Right lobe of liver (tissue), 6 donors: ENCODE measurements at regions not wholly inside any gene's neighbourhood (a gene's known extent, or its start where the extent isn't known, plus 50 kb on each side); places are given as distances from the start of the nearest gene placed in this dataset.

Source experiments
- ATAC-seq, 4 donors: fragments of 200-7000 bp; cut with Tn5 transposase; one replicate each; pipeline ENCODE4 v1.9.1; 2020; ENCODE audit warnings: mild to moderate bottlenecking in 4 of 4, moderate library complexity in 4 of 4
- DNase-seq, 3 donors: peaks; one replicate each; pipeline ENCODE4 v3.0.0-alpha.2; 2020
- H3K27ac ChIP-seq, 3 donors: fragments of 200-600 bp; one replicate each; pipeline ENCODE4 v1.8.0; 2022
- H3K27me3 ChIP-seq, 2 donors: fragments of 200-600 bp; one replicate each; pipeline ENCODE4 v1.8.0; 2022
- H3K36me3 ChIP-seq, 4 donors: fragments of 200-600 bp; sonication (generic) in 1 of 4; one replicate each; pipeline versions ENCODE4 v1.5.1 to v1.8.0; 2017 to 2022; ENCODE audit warnings: control low read depth in 1 of 4
- H3K4me1 ChIP-seq, 4 donors: fragments of 200-600 bp; sonication (generic) in 1 of 4; one replicate each; pipeline versions ENCODE4 v1.5.1 to v1.8.0; 2017 to 2022; ENCODE audit warnings: control low read depth in 1 of 4
- H3K4me3 ChIP-seq, 3 donors: fragments of 200-600 bp; one replicate each; pipeline ENCODE4 v1.8.0; 2022
- H3K9me3 ChIP-seq, 4 donors: fragments of 200-600 bp; sonication (generic) in 1 of 4; one replicate each; pipeline versions ENCODE4 v1.5.1 to v1.8.0; 2017 to 2022; ENCODE audit warnings: control low read depth in 1 of 4
- CTCF ChIP-seq, 4 donors: fragments of 200-600 bp in 3 of 4; fragments of 450-650 bp in 1 of 4; IDR thresholded peaks; one replicate each; pipeline versions ENCODE4 v1.5.1 to v1.8.0; 2016 to 2022; ENCODE audit warnings: antibody characterized with exemption in 4 of 4, mild to moderate bottlenecking in 2 of 4
- POLR2A ChIP-seq: fragments of 450-650 bp; IDR thresholded peaks from one replicate; pipeline ENCODE4 v1.6.1; 2017; ENCODE audit warnings: antibody characterized with exemption, mild to moderate bottlenecking
- WGBS: methylation state at CpG from one replicate; pipeline ENCODE4 v1.1.6; 2018; ENCODE audit warnings: low coverage, low lambda C conversion rate; ENCODE audit not compliant: insufficient coverage; ENCODE audit errors: missing lambda C conversion rate; 5-methylcytosine and 5-hydroxymethylcytosine counted together
- intact Hi-C, 2 donors: fragments of 100-400 bp; cut with DNase I; formaldehyde crosslinking; loops; one replicate each; pipeline versions ENCODE4 v1.11.2 to v1.14.1; 2022
- donor health status: DM: no; HTN: yes; CAD: no.
- donor health status: DM: no; HTN: no; CAD: no.
- donor health status: DM: no; HTN: no; CAD: no.
- donor health status: DM: no; HTN: yes; CAD: no.
- donor health status: DM: no; HTN: yes; CAD: no.

GRCh38 chr3:166917437-166917836 lies 462.7 kb downstream of the ZBBX start:
- intact Hi-C loops, result no loop called here
- DNase-seq, result no peak
- Histone ChIP-seq H3K9me3 (peaks cover 0 to 6% (median 0%) of the 10 kb centered on the region in 4 donors), H3K27ac (no peak overlapping the region), H3K4me1 (no peaks in the 10 kb centered on the region), H3K4me3 (no peak overlapping the region), H3K36me3 (no peaks in the 10 kb centered on the region), H3K27me3 (no peaks in the 10 kb centered on the region)
- WGBS, result 100% methylated on average over 1 of the region's 1 CpG
- ATAC-seq, result no peak
- no peak for TF ChIP-seq CTCF (IDR thresholded peaks at IDR 0.05)
- no peak for TF ChIP-seq POLR2A

GRCh38 chr3:166902374-166902773 lies 477.7 kb downstream of the ZBBX start:
- H3K27ac ChIP-seq, result no peak overlapping the region
- ATAC-seq (no peak), DNase-seq (no peak)
- intact Hi-C loops, result no loop called here
- no peaks in the 10 kb centered on the region for H3K4me1 ChIP-seq
- no peaks in the 10 kb centered on the region for H3K36me3 ChIP-seq
- no peaks in the 10 kb centered on the region for H3K9me3 ChIP-seq
- no peak overlapping the region for H3K4me3 ChIP-seq
- TF ChIP-seq CTCF (IDR thresholded peaks at IDR 0.05) (no peak), POLR2A (no peak)
- no peaks in the 10 kb centered on the region for H3K27me3 ChIP-seq

- ATAC-seq, result no peak
- no peak for TF ChIP-seq POLR2A
- TF ChIP-seq CTCF (IDR thresholded peaks at IDR 0.05), result no peak
- Histone ChIP-seq H3K36me3 (no peaks in the 10 kb centered on the region), H3K4me3 (no peak overlapping the region), H3K4me1 (no peaks in the 10 kb centered on the region), H3K27ac (no peak overlapping the region), H3K9me3 (no peaks in the 10 kb centered on the region), H3K27me3 (no peaks in the 10 kb centered on the region)
- no peak for DNase-seq
- 41% methylated on average over 3 of the region's 3 CpGs for WGBS
- intact Hi-C loops, result no loop called here
Observed at GRCh38 chr3:166900866-166901577, 479.1 kb downstream of the ZBBX start.

- Histone ChIP-seq H3K4me1 (no peaks in the 10 kb centered on the region), H3K9me3 (no peaks in the 10 kb centered on the region), H3K27ac (no peak overlapping the region), H3K27me3 (no peaks in the 10 kb centered on the region), H3K36me3 (no peaks in the 10 kb centered on the region), H3K4me3 (no peak overlapping the region)
- TF ChIP-seq CTCF (IDR thresholded peaks at IDR 0.05), result no peak
- DNase-seq (no peak), ATAC-seq (no peak)
- intact Hi-C loops, result no loop called here
- 42% methylated on average over 1 of the region's 1 CpG for WGBS
Observed at GRCh38 chr3:166897811-166898210, 482.3 kb downstream of the ZBBX start.

GRCh38 chr3:166889241-166889640 lies 490.9 kb downstream of the ZBBX start:
- H3K4me1 ChIP-seq, result no peaks in the 10 kb centered on the region
- H3K36me3 ChIP-seq, result no peaks in the 10 kb centered on the region
- no peak overlapping the region for H3K4me3 ChIP-seq
- 0% methylated on average over 1 of the region's 2 CpGs for WGBS
- ATAC-seq, result no peak
- DNase-seq, result no peak
- no peaks in the 10 kb centered on the region for H3K9me3 ChIP-seq
- no peak overlapping the region for H3K27ac ChIP-seq
- no peak for TF ChIP-seq POLR2A
- no peak for TF ChIP-seq CTCF (IDR thresholded peaks at IDR 0.05)
- H3K27me3 ChIP-seq, result no peaks in the 10 kb centered on the region
- intact Hi-C loops, result no loop called here
